Stomach smooth muscle (tissue), 2 donors: ENCODE measurements at regions not wholly inside any gene's neighbourhood (a gene's known extent, or its start where the extent isn't known, plus 50 kb on each side); places are given as distances from the start of the nearest gene placed in this dataset.

Experiments
- H3K27ac ChIP-seq: one replicate; pipeline ENCODE4 v1.7.0; 2013; ENCODE audit warnings: mild to moderate bottlenecking, low read length, inconsistent platforms
- H3K27me3 ChIP-seq, 2 donors: one replicate each; pipeline ENCODE4 v1.7.0; 2013; ENCODE audit warnings: low read length in 2 of 2; ENCODE audit not compliant: insufficient read depth in 2 of 2, control insufficient read depth in 1 of 2
- H3K36me3 ChIP-seq, 2 donors: one replicate each; pipeline ENCODE4 v1.7.0; 2013; ENCODE audit warnings: low read length in 2 of 2; ENCODE audit not compliant: control insufficient read depth in 2 of 2, insufficient read depth in 2 of 2
- H3K4me1 ChIP-seq: one replicate; pipeline ENCODE4 v1.7.0; 2013; ENCODE audit warnings: low read length; ENCODE audit not compliant: control insufficient read depth, insufficient read depth
- H3K4me3 ChIP-seq, 2 donors: one replicate each; pipeline ENCODE4 v1.7.0; 2013; ENCODE audit warnings: low read length in 2 of 2
- H3K9ac ChIP-seq, 2 donors: one replicate each; pipeline ENCODE4 v1.7.0; 2013; ENCODE audit warnings: low read length in 2 of 2, mild to moderate bottlenecking in 1 of 2
- H3K9me3 ChIP-seq, 2 donors: one replicate each; pipeline ENCODE4 v1.7.0; 2013; ENCODE audit warnings: low read length in 2 of 2; ENCODE audit not compliant: control insufficient read depth in 2 of 2
- donor health status: healthy.
- donor health status: Pancreatic carcinoma.

DNA sequence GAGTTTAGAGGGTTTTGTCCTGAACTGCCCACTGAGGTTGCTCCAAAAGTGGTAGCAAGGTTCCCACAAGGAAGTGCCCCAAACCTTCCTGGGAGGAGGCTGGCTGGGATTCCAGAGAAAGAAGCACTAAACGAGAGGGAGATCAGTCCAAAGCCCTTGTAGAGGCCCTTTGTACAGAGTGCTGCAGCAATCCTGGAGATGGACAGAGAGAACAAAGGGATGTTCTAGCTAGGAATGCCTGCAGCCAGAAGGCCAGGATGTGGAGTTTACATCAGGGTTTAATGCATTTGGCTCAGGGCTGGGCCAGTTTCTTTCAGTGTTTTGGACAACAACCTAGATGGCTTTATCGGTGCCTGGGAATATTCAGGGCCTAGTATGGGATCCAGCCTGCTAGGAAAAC is 2155.1 kb upstream of the AGA start:
- Histone ChIP-seq H3K27me3 (no peaks in the 10 kb centered on the region), H3K27ac (no peak overlapping the region), H3K9ac (no peak overlapping the region), H3K36me3 (no peaks in the 10 kb centered on the region), H3K4me1 (no peaks in the 10 kb centered on the region), H3K9me3 (no peaks in the 10 kb centered on the region), H3K4me3 (no peak overlapping the region)

GRCh38 chr4:179601671-179602070 is 2159.4 kb upstream of the AGA start:
- no peak overlapping the region for H3K9ac ChIP-seq
- H3K36me3 ChIP-seq, result no peaks in the 10 kb centered on the region
- H3K4me1 ChIP-seq, result no peaks in the 10 kb centered on the region
- no peaks in the 10 kb centered on the region for H3K27me3 ChIP-seq
- no peak overlapping the region for H3K4me3 ChIP-seq
- no peaks in the 10 kb centered on the region for H3K9me3 ChIP-seq
- H3K27ac ChIP-seq, result no peak overlapping the region

GRCh38 chr4:179605196-179605595 is 2163.0 kb upstream of the AGA start:
- Histone ChIP-seq H3K9ac (no peak overlapping the region), H3K36me3 (no peaks in the 10 kb centered on the region), H3K9me3 (no peaks in the 10 kb centered on the region), H3K27ac (no peak overlapping the region), H3K4me3 (no peak overlapping the region), H3K4me1 (no peaks in the 10 kb centered on the region), H3K27me3 (no peaks in the 10 kb centered on the region)

DNA sequence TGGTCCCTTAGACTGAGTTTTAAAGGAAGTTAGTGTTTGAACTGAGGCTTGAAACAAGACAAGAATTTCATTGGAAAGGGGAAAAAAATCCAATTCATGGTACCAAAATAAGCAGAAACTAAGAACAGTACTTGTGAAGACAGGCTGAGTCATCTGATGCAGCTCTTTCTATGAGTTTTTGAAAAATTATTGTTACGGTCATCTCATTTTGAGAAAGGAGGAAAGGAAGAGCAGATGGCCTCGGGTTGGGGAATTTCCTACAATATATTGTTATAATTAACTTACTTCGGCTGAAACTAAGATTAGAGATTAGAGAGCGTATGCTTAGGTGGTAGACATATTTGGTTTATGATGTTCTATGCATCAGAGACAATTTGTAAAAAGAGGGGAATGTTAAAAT is 2164.8 kb upstream of the AGA start:
- no peak overlapping the region for H3K9ac ChIP-seq
- no peaks in the 10 kb centered on the region for H3K4me1 ChIP-seq
- H3K27ac ChIP-seq, result no peak overlapping the region
- H3K27me3 ChIP-seq, result no peaks in the 10 kb centered on the region
- H3K4me3 ChIP-seq, result no peak overlapping the region
- no peaks in the 10 kb centered on the region for H3K36me3 ChIP-seq
- H3K9me3 ChIP-seq, result no peaks in the 10 kb centered on the region

- H3K4me3 ChIP-seq, result no peak overlapping the region
- H3K9me3 ChIP-seq, result no peaks in the 10 kb centered on the region
- no peak overlapping the region for H3K27ac ChIP-seq
- H3K4me1 ChIP-seq, result no peaks in the 10 kb centered on the region
- no peaks in the 10 kb centered on the region for H3K27me3 ChIP-seq
- H3K9ac ChIP-seq, result no peak overlapping the region
- no peaks in the 10 kb centered on the region for H3K36me3 ChIP-seq
These were observed 2173.5 kb upstream of the AGA start for GRCh38 chr4:179615704-179616103.

GRCh38 chr4:179618966-179619365 is 2176.7 kb upstream of the AGA start:
- Histone ChIP-seq H3K4me3 (no peak overlapping the region), H3K9ac (no peak overlapping the region), H3K27me3 (no peaks in the 10 kb centered on the region), H3K9me3 (no peaks in the 10 kb centered on the region), H3K27ac (no peak overlapping the region), H3K36me3 (no peaks in the 10 kb centered on the region), H3K4me1 (no peaks in the 10 kb centered on the region)

GRCh38 chr4:179624768-179625181 is 2182.5 kb upstream of the AGA start:
- Histone ChIP-seq H3K36me3 (no peaks in the 10 kb centered on the region), H3K27ac (no peak overlapping the region), H3K4me1 (no peaks in the 10 kb centered on the region), H3K27me3 (no peaks in the 10 kb centered on the region), H3K9ac (no peak overlapping the region), H3K4me3 (no peak overlapping the region), H3K9me3 (no peaks in the 10 kb centered on the region)

DNA sequence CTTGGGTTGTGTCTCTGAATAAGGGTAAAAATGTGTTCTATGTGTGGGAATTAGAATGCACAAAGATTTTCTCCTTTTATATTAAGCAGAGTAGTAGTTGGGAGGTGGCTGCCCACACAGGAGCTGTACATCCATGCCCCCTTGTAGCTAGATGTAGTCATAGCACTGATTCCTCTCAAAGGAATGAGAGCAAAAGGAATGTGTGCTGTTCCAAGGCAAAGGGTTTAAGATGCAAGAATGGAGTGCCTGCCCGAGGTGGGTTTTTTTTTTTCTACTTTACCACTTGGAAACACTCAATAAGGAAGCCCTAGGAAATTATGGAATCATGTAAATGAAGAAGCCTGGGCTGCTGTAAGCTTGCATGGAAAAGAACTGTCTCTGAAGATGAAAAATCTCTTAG is 2183.2 kb upstream of the AGA start:
- Histone ChIP-seq H3K9me3 (no peaks in the 10 kb centered on the region), H3K36me3 (no peaks in the 10 kb centered on the region), H3K4me3 (no peak overlapping the region), H3K27me3 (no peaks in the 10 kb centered on the region), H3K4me1 (no peaks in the 10 kb centered on the region), H3K27ac (no peak overlapping the region), H3K9ac (no peak overlapping the region)

GRCh38 chr4:179626687-179627086 is 2184.4 kb upstream of the AGA start:
- Histone ChIP-seq H3K27ac (no peak overlapping the region), H3K4me1 (no peaks in the 10 kb centered on the region), H3K27me3 (no peaks in the 10 kb centered on the region), H3K9ac (no peak overlapping the region), H3K36me3 (no peaks in the 10 kb centered on the region), H3K4me3 (no peak overlapping the region), H3K9me3 (no peaks in the 10 kb centered on the region)

GRCh38 chr4:179631321-179631720 is 2189.1 kb upstream of the AGA start:
- H3K4me1 ChIP-seq, result no peaks in the 10 kb centered on the region
- H3K9me3 ChIP-seq, result no peaks in the 10 kb centered on the region
- no peak overlapping the region for H3K4me3 ChIP-seq
- no peaks in the 10 kb centered on the region for H3K27me3 ChIP-seq
- H3K9ac ChIP-seq, result no peak overlapping the region
- H3K36me3 ChIP-seq, result no peaks in the 10 kb centered on the region
- H3K27ac ChIP-seq, result no peak overlapping the region

GRCh38 chr4:179634862-179635261 is 2192.6 kb upstream of the AGA start:
- Histone ChIP-seq H3K36me3 (no peaks in the 10 kb centered on the region), H3K9me3 (no peaks in the 10 kb centered on the region), H3K27me3 (no peaks in the 10 kb centered on the region), H3K4me1 (no peaks in the 10 kb centered on the region), H3K27ac (no peak overlapping the region), H3K4me3 (no peak overlapping the region), H3K9ac (no peak overlapping the region)

GRCh38 chr4:179662522-179662921 is 2220.3 kb upstream of the AGA start:
- Histone ChIP-seq H3K27ac (no peak overlapping the region), H3K27me3 (peaks cover 0 to 2% of the 10 kb centered on the region in 2 donors), H3K36me3 (no peaks in the 10 kb centered on the region), H3K9me3 (peaks cover 0 to 3% of the 10 kb centered on the region in 2 donors), H3K9ac (no peak overlapping the region), H3K4me1 (no peaks in the 10 kb centered on the region), H3K4me3 (no peak overlapping the region)
